Left cardiac atrium (tissue), 4 donors: ENCODE measurements at regions not wholly inside any gene's neighbourhood (a gene's known extent, or its start where the extent isn't known, plus 50 kb on each side); places are given as distances from the start of the nearest gene placed in this dataset.

ENCODE experiments used
- ATAC-seq, 2 donors: fragments of 200-7000 bp; cut with Tn5 transposase; one replicate each; pipeline ENCODE4 v1.9.1; 2020; ENCODE audit warnings: mild to moderate bottlenecking in 2 of 2, moderate library complexity in 2 of 2
- DNase-seq: peaks from one replicate; pipeline ENCODE4 v3.0.0-alpha.2; 2020
- intact Hi-C, 2 donors: fragments of 100-400 bp; cut with DNase I; formaldehyde crosslinking; loops; one replicate each; pipeline versions ENCODE4 v1.14.1 to v1.15.1; 2022 to 2023
- donor health status: DM: no; HTN: yes; CAD: no.
- donor health status: DM: no; HTN: yes; CAD: no; lungs with severe emphysema.
- donor health status: DM: yes; HTN: yes; CAD: no.
- donor health status: Dilated cardiomyopathy.

- ATAC-seq, result no peak
- intact Hi-C loops, result no loop called here
- no peak for DNase-seq
Observed at GRCh38 chr18:29188760-29189159, 1011.8 kb upstream of the CDH2 start.

- no peak for DNase-seq
- intact Hi-C loops, result no loop called here
- ATAC-seq, result no peak
Observed at GRCh38 chr18:29185801-29186200, 1008.9 kb upstream of the CDH2 start.

DNA sequence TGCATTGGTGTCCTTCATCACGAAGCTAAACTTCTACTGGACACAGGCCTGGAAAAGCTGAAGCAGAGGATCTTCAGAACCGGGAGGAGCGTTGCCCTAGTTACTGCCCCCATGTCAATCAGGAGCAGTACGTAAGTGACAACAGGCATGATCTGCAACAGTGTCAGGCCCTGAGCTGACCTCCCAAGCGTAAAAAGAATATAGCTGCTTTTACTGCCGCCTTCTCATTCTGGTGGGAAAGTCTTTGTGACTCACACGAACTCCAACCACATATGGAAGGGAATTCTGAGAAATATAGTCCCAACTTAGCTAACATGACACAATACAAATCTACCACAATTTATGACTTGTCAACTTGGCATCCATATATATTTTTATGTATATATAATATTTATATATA lies 1007.7 kb upstream of the CDH2 start:
- ATAC-seq (no peak), DNase-seq (no peak)
- intact Hi-C loops, result no loop called here

GRCh38 chr18:29181151-29181901 lies 1004.4 kb upstream of the CDH2 start:
- DNase-seq (peak; percentile 26), ATAC-seq (peak; percentile 81 to 96)
- intact Hi-C loops, result no loop called here

DNA sequence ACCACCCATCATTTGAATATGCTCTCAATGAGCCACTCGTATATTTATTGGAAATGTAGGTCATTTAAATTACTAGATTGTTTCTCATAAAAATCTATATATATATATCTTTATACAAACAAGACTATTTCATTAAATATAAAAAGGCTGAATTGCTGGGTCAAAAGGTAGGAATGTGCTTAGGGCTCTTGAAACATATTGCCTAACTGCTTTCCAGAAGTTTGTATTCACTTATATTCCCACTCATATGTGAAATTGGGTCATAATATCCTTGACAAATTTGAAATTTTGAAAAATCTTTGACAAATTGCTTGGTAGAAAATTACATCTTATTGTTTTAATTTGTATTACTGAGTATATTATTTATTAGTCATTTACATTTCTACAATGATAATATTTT lies 999.8 kb upstream of the CDH2 start:
- ATAC-seq (no peak), DNase-seq (no peak)
- intact Hi-C loops, result no loop called here

- intact Hi-C loops, result no loop called here
- DNase-seq (no peak), ATAC-seq (no peak)
Observed at GRCh38 chr18:29174891-29175290, 998.0 kb upstream of the CDH2 start.

GRCh38 chr18:29172756-29173067 lies 995.8 kb upstream of the CDH2 start:
- no peak for DNase-seq
- intact Hi-C loops, result no loop called here
- ATAC-seq, result no peak

- intact Hi-C loops, result no loop called here
- no peak for ATAC-seq
- no peak for DNase-seq
Observed at GRCh38 chr18:29171892-29172755, 995.2 kb upstream of the CDH2 start.

- DNase-seq (no peak), ATAC-seq (no peak)
- intact Hi-C loops, result no loop called here
Observed at GRCh38 chr18:29169599-29169998, 992.7 kb upstream of the CDH2 start.

- intact Hi-C loops, result no loop called here
- DNase-seq, result no peak
- peak; percentile 30 to 94 for ATAC-seq
Observed at GRCh38 chr18:29164993-29165599, 988.2 kb upstream of the CDH2 start.

- intact Hi-C loops, result no loop called here
- DNase-seq, result no peak
- ATAC-seq, result peak; percentile 44 to 96
Observed at GRCh38 chr18:29164020-29164706, 987.2 kb upstream of the CDH2 start.

- DNase-seq (no peak), ATAC-seq (no peak)
- intact Hi-C loops, result no loop called here
Observed at GRCh38 chr18:29163596-29163995, 986.7 kb upstream of the CDH2 start.

DNA sequence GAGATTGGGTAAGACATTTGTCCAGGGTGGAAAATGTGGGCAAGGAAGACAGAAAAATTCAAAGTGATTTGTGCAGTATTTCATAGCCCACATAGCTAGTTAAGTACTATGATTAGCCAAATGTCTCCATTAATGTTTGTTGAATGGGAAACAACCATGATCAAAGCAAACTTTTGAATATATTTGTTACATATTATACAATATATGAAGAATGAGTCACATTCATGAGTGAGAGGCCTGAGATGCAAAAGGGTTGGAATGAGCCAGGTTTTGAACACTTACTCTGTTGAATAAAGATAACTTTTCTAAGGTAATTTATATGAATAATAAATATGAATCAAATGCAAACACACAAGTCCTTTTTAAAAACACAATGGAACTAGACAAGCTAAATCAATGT lies 984.5 kb upstream of the CDH2 start:
- intact Hi-C loops, result no loop called here

GRCh38 chr18:29160170-29160569 lies 983.2 kb upstream of the CDH2 start:
- DNase-seq (no peak), ATAC-seq (no peak)
- intact Hi-C loops, result no loop called here

More for the DNA sequence above, 984.5 kb upstream of the CDH2 start:
- DNase-seq, result no peak
- ATAC-seq, result no peak

- ATAC-seq (no peak), DNase-seq (no peak)
- intact Hi-C loops, result no loop called here
Observed at GRCh38 chr18:29157905-29158304, 981.0 kb upstream of the CDH2 start.

DNA sequence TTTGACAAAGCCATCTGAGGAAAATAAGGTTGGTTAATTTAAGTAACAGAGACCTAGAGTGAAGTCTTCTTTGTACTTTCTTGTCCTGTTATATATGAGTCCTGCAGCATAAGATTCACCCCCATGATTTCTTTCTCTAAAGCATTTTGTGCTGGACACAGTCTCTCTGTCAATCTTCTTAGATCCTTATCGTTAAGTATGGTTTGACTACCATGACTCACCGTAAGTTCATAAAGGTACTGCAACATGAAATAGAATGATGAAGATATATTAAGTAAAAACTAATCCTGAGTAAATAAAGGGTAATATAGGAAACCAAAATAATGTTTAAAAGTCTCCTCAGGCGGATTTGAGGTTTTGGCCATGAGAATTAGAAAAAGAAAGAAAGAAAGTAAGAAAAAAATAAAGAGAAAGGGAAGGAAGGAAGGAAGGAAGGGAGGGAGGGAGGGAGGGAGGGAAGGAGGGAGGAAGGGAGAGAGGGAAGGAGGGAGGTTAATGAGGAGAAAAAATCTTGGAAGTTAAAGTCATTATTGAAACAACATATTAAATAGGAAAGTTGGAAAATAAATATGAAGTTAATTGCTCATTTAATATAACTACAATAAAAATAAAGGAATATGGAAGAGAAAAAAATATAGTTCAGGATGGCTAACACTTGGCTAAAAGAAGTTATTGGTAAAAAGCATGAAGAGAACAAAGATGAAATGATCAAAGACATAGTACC lies 980.3 kb upstream of the CDH2 start:
- intact Hi-C loops, result no loop called here
- ATAC-seq (no peak), DNase-seq (no peak)

DNA sequence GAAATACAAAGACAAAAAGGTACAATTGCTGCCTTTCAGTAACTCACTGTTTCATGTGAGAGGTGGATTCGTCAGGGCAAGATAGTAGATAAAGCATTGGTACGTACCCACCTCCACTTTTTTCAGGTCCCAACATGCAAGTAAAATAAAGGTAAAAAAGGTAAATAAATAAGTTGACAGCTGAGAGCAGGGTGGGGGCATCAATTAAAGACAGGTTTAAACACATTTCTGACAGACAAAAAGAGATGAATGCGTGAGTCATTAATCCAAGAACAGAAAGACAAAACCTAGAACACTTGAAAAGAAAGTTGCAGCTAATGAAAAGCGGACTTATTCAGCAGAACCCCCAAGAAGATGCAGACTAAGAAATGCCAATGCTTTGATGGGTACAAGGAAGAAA lies 979.6 kb upstream of the CDH2 start:
- DNase-seq (no peak), ATAC-seq (no peak)
- intact Hi-C loops, result no loop called here

GRCh38 chr18:29154758-29155725 lies 978.1 kb upstream of the CDH2 start:
- DNase-seq (no peak), ATAC-seq (peak in 1 of 2 donors; percentile 29)
- intact Hi-C loops, result no loop called here
